Activated T-cell treated with anti-CD3 and anti-CD28 coated beads, Interleukin-2, amount 50 U/mL, for 24 hours (primary cell): ENCODE measurements at regions not wholly inside any gene's neighbourhood (a gene's known extent, or its start where the extent isn't known, plus 50 kb on each side); places are given as distances from the start of the nearest gene placed in this dataset.

Source experiments
- DNase-seq: peaks from one replicate; pipeline ENCODE4 v3.0.0-alpha.2; 2020
- H3K27ac Mint-ChIP-seq: 2 replicates; pipeline ENCODE4 v1.8.0; 2020; ENCODE audit warnings: mild to moderate bottlenecking, mixed read lengths
- H3K27me3 Mint-ChIP-seq: 2 replicates; pipeline ENCODE4 v1.8.0; 2020; ENCODE audit warnings: mixed read lengths
- H3K36me3 Mint-ChIP-seq: 2 replicates; pipeline ENCODE4 v1.8.0; 2020; ENCODE audit warnings: low read depth, mixed read lengths
- H3K4me1 Mint-ChIP-seq: 2 replicates; pipeline ENCODE4 v1.8.0; 2020; ENCODE audit warnings: low read depth, mixed read lengths
- H3K4me3 Mint-ChIP-seq: 2 replicates; pipeline ENCODE4 v1.8.0; 2020; ENCODE audit warnings: mild to moderate bottlenecking, moderate library complexity, mixed read lengths
- H3K9me3 Mint-ChIP-seq: 2 replicates; pipeline ENCODE4 v1.8.0; 2020; ENCODE audit warnings: mixed read lengths

GRCh38 chr5:31137676-31138075 is 55.8 kb upstream of the CDH6 start:
- Mint-ChIP-seq H3K4me1 (no peaks in the 10 kb centered on the region), H3K27ac (no peak overlapping the region), H3K9me3 (no peaks in the 10 kb centered on the region), H3K4me3 (no peak overlapping the region), H3K36me3 (no peaks in the 10 kb centered on the region), H3K27me3 (no peaks in the 10 kb centered on the region)
- no peak for DNase-seq

GRCh38 chr5:31135542-31135941 is 57.9 kb upstream of the CDH6 start:
- Mint-ChIP-seq H3K4me3 (no peak overlapping the region), H3K27ac (no peak overlapping the region), H3K27me3 (no peaks in the 10 kb centered on the region), H3K4me1 (no peaks in the 10 kb centered on the region), H3K9me3 (no peaks in the 10 kb centered on the region), H3K36me3 (no peaks in the 10 kb centered on the region)
- no peak for DNase-seq

- Mint-ChIP-seq H3K4me3 (no peak overlapping the region), H3K36me3 (no peaks in the 10 kb centered on the region), H3K27me3 (no peaks in the 10 kb centered on the region), H3K9me3 (no peaks in the 10 kb centered on the region), H3K27ac (no peak overlapping the region), H3K4me1 (no peaks in the 10 kb centered on the region)
- DNase-seq, result no peak
These were observed 60.0 kb upstream of the CDH6 start for GRCh38 chr5:31133488-31133887.

- Mint-ChIP-seq H3K27ac (no peak overlapping the region), H3K27me3 (no peaks in the 10 kb centered on the region), H3K36me3 (no peaks in the 10 kb centered on the region), H3K4me1 (no peaks in the 10 kb centered on the region), H3K4me3 (no peak overlapping the region), H3K9me3 (no peaks in the 10 kb centered on the region)
- DNase-seq, result no peak
These were observed 62.0 kb upstream of the CDH6 start for GRCh38 chr5:31131381-31131891.

GRCh38 chr5:31130676-31131075 is 62.8 kb upstream of the CDH6 start:
- DNase-seq, result no peak
- Mint-ChIP-seq H3K4me3 (no peak overlapping the region), H3K27ac (no peak overlapping the region), H3K9me3 (no peaks in the 10 kb centered on the region), H3K36me3 (no peaks in the 10 kb centered on the region), H3K4me1 (no peaks in the 10 kb centered on the region), H3K27me3 (no peaks in the 10 kb centered on the region)

- Mint-ChIP-seq H3K4me1 (no peaks in the 10 kb centered on the region), H3K36me3 (no peaks in the 10 kb centered on the region), H3K27ac (no peak overlapping the region), H3K4me3 (no peak overlapping the region), H3K9me3 (no peaks in the 10 kb centered on the region), H3K27me3 (no peaks in the 10 kb centered on the region)
- DNase-seq, result no peak
These were observed 68.7 kb upstream of the CDH6 start for GRCh38 chr5:31124651-31125305.

GRCh38 chr5:31124026-31124425 is 69.5 kb upstream of the CDH6 start:
- no peak overlapping the region for H3K27ac Mint-ChIP-seq
- no peaks in the 10 kb centered on the region for H3K27me3 Mint-ChIP-seq
- no peak overlapping the region for H3K4me3 Mint-ChIP-seq
- H3K36me3 Mint-ChIP-seq, result no peaks in the 10 kb centered on the region
- H3K4me1 Mint-ChIP-seq, result no peaks in the 10 kb centered on the region
- H3K9me3 Mint-ChIP-seq, result no peaks in the 10 kb centered on the region
- no peak for DNase-seq

- H3K27me3 Mint-ChIP-seq, result no peaks in the 10 kb centered on the region
- no peak overlapping the region for H3K4me3 Mint-ChIP-seq
- DNase-seq, result no peak
- no peaks in the 10 kb centered on the region for H3K36me3 Mint-ChIP-seq
- no peaks in the 10 kb centered on the region for H3K9me3 Mint-ChIP-seq
- H3K4me1 Mint-ChIP-seq, result no peaks in the 10 kb centered on the region
- H3K27ac Mint-ChIP-seq, result no peak overlapping the region
These were observed 70.2 kb upstream of the CDH6 start for GRCh38 chr5:31122998-31123951.

- Mint-ChIP-seq H3K27ac (no peak overlapping the region), H3K9me3 (no peaks in the 10 kb centered on the region), H3K27me3 (no peaks in the 10 kb centered on the region), H3K4me1 (no peaks in the 10 kb centered on the region), H3K4me3 (no peak overlapping the region), H3K36me3 (no peaks in the 10 kb centered on the region)
- no peak for DNase-seq
These were observed 72.3 kb upstream of the CDH6 start for GRCh38 chr5:31121224-31121623.

GRCh38 chr5:31120642-31120948 is 72.9 kb upstream of the CDH6 start:
- no peak overlapping the region for H3K4me3 Mint-ChIP-seq
- no peaks in the 10 kb centered on the region for H3K27me3 Mint-ChIP-seq
- H3K9me3 Mint-ChIP-seq, result no peaks in the 10 kb centered on the region
- no peaks in the 10 kb centered on the region for H3K36me3 Mint-ChIP-seq
- DNase-seq, result no peak
- H3K27ac Mint-ChIP-seq, result no peak overlapping the region
- H3K4me1 Mint-ChIP-seq, result no peaks in the 10 kb centered on the region

GRCh38 chr5:31119938-31120641 is 73.4 kb upstream of the CDH6 start:
- Mint-ChIP-seq H3K27ac (no peak overlapping the region), H3K4me3 (no peak overlapping the region)
- no peak for DNase-seq

GRCh38 chr5:31116466-31117031 is 76.9 kb upstream of the CDH6 start:
- no peaks in the 10 kb centered on the region for H3K36me3 Mint-ChIP-seq
- DNase-seq, result no peak
- H3K4me3 Mint-ChIP-seq, result no peak overlapping the region
- H3K27ac Mint-ChIP-seq, result no peak overlapping the region
- H3K4me1 Mint-ChIP-seq, result no peaks in the 10 kb centered on the region
- no peaks in the 10 kb centered on the region for H3K27me3 Mint-ChIP-seq
- H3K9me3 Mint-ChIP-seq, result no peaks in the 10 kb centered on the region

More at GRCh38 chr5:31119938-31120641, 73.4 kb upstream of the CDH6 start:
- Mint-ChIP-seq H3K9me3 (no peaks in the 10 kb centered on the region), H3K27me3 (no peaks in the 10 kb centered on the region), H3K4me1 (no peaks in the 10 kb centered on the region), H3K36me3 (no peaks in the 10 kb centered on the region)

GRCh38 chr5:31114817-31115216 is 78.7 kb upstream of the CDH6 start:
- no peak overlapping the region for H3K4me3 Mint-ChIP-seq
- no peaks in the 10 kb centered on the region for H3K27me3 Mint-ChIP-seq
- H3K27ac Mint-ChIP-seq, result no peak overlapping the region
- H3K4me1 Mint-ChIP-seq, result no peaks in the 10 kb centered on the region
- no peak for DNase-seq
- no peaks in the 10 kb centered on the region for H3K36me3 Mint-ChIP-seq
- peaks cover 3% of the 10 kb centered on the region for H3K9me3 Mint-ChIP-seq

- Mint-ChIP-seq H3K27ac (no peak overlapping the region), H3K36me3 (no peaks in the 10 kb centered on the region), H3K4me3 (no peak overlapping the region), H3K27me3 (no peaks in the 10 kb centered on the region), H3K9me3 (peaks cover 3% of the 10 kb centered on the region), H3K4me1 (no peaks in the 10 kb centered on the region)
- no peak for DNase-seq
These were observed 79.7 kb upstream of the CDH6 start for GRCh38 chr5:31113666-31114350.
